Middle frontal gyrus (tissue), 1 donor: ENCODE measurements at regions not wholly inside any gene's neighbourhood (a gene's known extent, or its start where the extent isn't known, plus 50 kb on each side); places are given as distances from the start of the nearest gene placed in this dataset.

Source experiments
- DNase-seq: peaks from one replicate; pipeline ENCODE4 v3.0.0-alpha.2; 2015; ENCODE audit warnings: low spot score; ENCODE audit errors: extremely low spot score

- DNase-seq, result no peak
These were observed 277.4 kb downstream of the NPIPA8 start for GRCh38 chr16:18059089-18059488.

- DNase-seq, result no peak
These were observed 281.1 kb downstream of the NPIPA8 start for GRCh38 chr16:18055411-18055916.

- no peak for DNase-seq
These were observed 285.8 kb downstream of the NPIPA8 start for GRCh38 chr16:18050777-18051176.

GRCh38 chr16:18050234-18050633 lies 286.3 kb downstream of the NPIPA8 start:
- no peak for DNase-seq

GRCh38 chr16:18049547-18050133 lies 286.9 kb downstream of the NPIPA8 start:
- DNase-seq, result no peak

- peak; percentile 11 for DNase-seq
These were observed 287.5 kb downstream of the NPIPA8 start for GRCh38 chr16:18048853-18049546.

- DNase-seq, result no peak
These were observed 288.8 kb downstream of the NPIPA8 start for GRCh38 chr16:18047761-18048160.

GRCh38 chr16:18045356-18045755 lies 291.2 kb downstream of the NPIPA8 start:
- no peak for DNase-seq

GRCh38 chr16:18041864-18042834 lies 294.4 kb downstream of the NPIPA8 start:
- DNase-seq, result no peak

- no peak for DNase-seq
These were observed 296.6 kb downstream of the NPIPA8 start for GRCh38 chr16:18039931-18040330.

- no peak for DNase-seq
These were observed 299.5 kb downstream of the NPIPA8 start for GRCh38 chr16:18037051-18037450.

GRCh38 chr16:18024611-18025010 lies 311.9 kb downstream of the NPIPA8 start:
- DNase-seq, result no peak

- no peak for DNase-seq
These were observed 318.2 kb downstream of the NPIPA8 start for GRCh38 chr16:18018376-18018775.

- DNase-seq, result no peak
These were observed 322.7 kb downstream of the NPIPA8 start for GRCh38 chr16:18013863-18014262.

GRCh38 chr16:18008356-18008755 lies 328.2 kb downstream of the NPIPA8 start:
- no peak for DNase-seq

- no peak for DNase-seq
These were observed 333.5 kb downstream of the NPIPA8 start for GRCh38 chr16:18003033-18003432.

- no peak for DNase-seq
These were observed 337.5 kb downstream of the NPIPA8 start for GRCh38 chr16:17998996-17999395.

- DNase-seq, result no peak
These were observed 338.0 kb downstream of the NPIPA8 start for GRCh38 chr16:17998550-17998949.

GRCh38 chr16:17994027-17994426 lies 342.5 kb downstream of the NPIPA8 start:
- no peak for DNase-seq

- DNase-seq, result no peak
These were observed 344.1 kb downstream of the NPIPA8 start for GRCh38 chr16:17992416-17992815.

- DNase-seq, result no peak
These were observed 347.3 kb downstream of the NPIPA8 start for GRCh38 chr16:17989255-17989654.

GRCh38 chr16:17988839-17989238 lies 347.7 kb downstream of the NPIPA8 start:
- no peak for DNase-seq
